K562 (cell line): ENCODE measurements at regions not wholly inside any gene's neighbourhood (a gene's known extent, or its start where the extent isn't known, plus 50 kb on each side); places are given as distances from the start of the nearest gene placed in this dataset.

Source experiments
- CGGBP1 ChIP-seq: fragments of 250-450 bp; sonication (Bioruptor Pico); IDR thresholded peaks from 2 replicates; pipeline ENCODE4 v1.9.0; 2021; ENCODE audit warnings: mild to moderate bottlenecking
- IFI16 ChIP-seq: fragments of 250-450 bp; sonication (Bioruptor Pico); IDR thresholded peaks from 2 replicates; pipeline ENCODE4 v2.1.2; 2022; ENCODE audit warnings: mild to moderate bottlenecking, inconsistent platforms
- MGA ChIP-seq: fragments of 450-650 bp; IDR thresholded peaks from 2 replicates; pipeline ENCODE4 v1.6.1; 2016; ENCODE audit warnings: mild to moderate bottlenecking, moderate library complexity
- TRIM25 ChIP-seq: fragments of 450-650 bp; IDR thresholded peaks from 2 replicates; pipeline ENCODE4 v1.7.0; 2016; ENCODE audit warnings: borderline replicate concordance
- U2AF1 ChIP-seq: fragments of 200-400 bp; formaldehyde crosslinking; optimal IDR thresholded peaks from 2 replicates; pipeline ENCODE3; 2017; ENCODE audit warnings: mild to moderate bottlenecking, low read depth, low read length, moderate library complexity
- ZNF174 ChIP-seq: fragments of 250-450 bp; sonication (Bioruptor Pico); IDR thresholded peaks from 2 replicates; pipeline ENCODE4 v1.4.0; 2020; ENCODE audit warnings: mild to moderate bottlenecking
- ZNF785 ChIP-seq: fragments of 250-450 bp; sonication (Bioruptor Pico); IDR thresholded peaks from 2 replicates; pipeline ENCODE4 v1.4.0; 2020; ENCODE audit warnings: mild to moderate bottlenecking

- TF ChIP-seq MGA (no peak), TRIM25 (no peak), ZNF785 (CRISPR knock-in tag) (no peak), ZNF174 (CRISPR knock-in tag) (no peak), U2AF1 (no peak), CGGBP1 (CRISPR knock-in tag) (no peak), IFI16 (CRISPR knock-in tag) (no peak)
Measured at GRCh38 chr4:127416115-127416514, 216.6 kb upstream of the INTU start (continued).
